ENCODE measurements at regions not wholly inside any gene's neighbourhood (a gene's known extent, or its start where the extent isn't known, plus 50 kb on each side); places are given as distances from the start of the nearest gene placed in this dataset.

DNA sequence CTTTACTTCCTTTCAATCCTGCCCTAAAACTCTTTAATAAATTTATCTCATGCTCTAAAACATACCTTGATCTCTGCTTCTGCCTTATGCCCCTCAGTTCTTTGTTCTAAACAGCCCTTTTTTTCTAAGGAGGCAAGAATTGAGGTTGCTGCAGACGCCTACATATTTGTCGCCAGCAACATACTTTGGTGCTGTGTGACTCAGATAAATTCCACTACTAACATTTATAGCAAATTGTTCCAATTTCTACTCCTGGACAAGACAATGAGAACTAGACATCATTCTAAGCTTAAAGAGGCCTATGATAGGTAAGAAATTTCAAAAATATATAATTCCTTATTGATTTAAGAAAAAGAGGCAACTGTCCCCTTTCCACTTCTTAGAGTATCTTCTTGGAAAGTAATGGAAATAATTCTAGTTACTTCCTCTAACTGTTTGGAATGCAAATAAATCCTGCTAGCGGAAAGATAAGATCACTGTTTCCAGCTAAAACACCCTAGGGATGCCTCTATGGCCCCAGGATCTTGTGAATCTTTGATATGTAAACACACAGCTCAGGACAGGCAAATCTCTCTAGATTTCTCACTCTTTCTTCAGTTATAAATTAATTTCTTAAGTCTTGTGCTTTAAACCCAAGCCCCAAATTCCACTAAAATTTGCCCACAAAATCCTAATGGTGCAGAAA lies 869.1 kb downstream of the KCNT2 start:
- H3K4me3 ChIP-seq: no peak overlapping the region
- H3K27ac ChIP-seq: no peak overlapping the region
- no peak overlapping the region for H3K9ac ChIP-seq
- no peak for DNase-seq (ENCODE audit: low spot score)
- H3K27me3 ChIP-seq: no peaks in the 10 kb centered on the region
- Mint-ChIP-seq H3K4me1 (no peaks in the 10 kb centered on the region), H3K27ac (no peak overlapping the region), H3K9me3 (peaks cover 2% of the 10 kb centered on the region), H3K27me3 (ENCODE audit: insufficient read depth, low read depth) (no peaks in the 10 kb centered on the region), H3K4me3 (no peak overlapping the region), H3K36me3 (no peaks in the 10 kb centered on the region)
- H3F3A ChIP-seq (ENCODE audit: low read depth): no peaks in the 10 kb centered on the region
- no peaks in the 10 kb centered on the region for H3K9me3 ChIP-seq (ENCODE audit: low read depth)
- no peak overlapping the region for H2AFZ ChIP-seq (replicated peaks)
- peaks cover 3% of the 10 kb centered on the region for H3K4me1 ChIP-seq
- no peaks in the 10 kb centered on the region for H3K79me2 ChIP-seq (ENCODE audit: low read depth)
- H3K4me2 ChIP-seq: no peak overlapping the region
- H3K36me3 ChIP-seq: no peaks in the 10 kb centered on the region
- TF ChIP-seq EZH2 (IDR thresholded peaks at IDR 0.05) (no peak), EZH2phosphoT487 (IDR thresholded peaks at IDR 0.05) (no peak)
- TF ChIP-seq, protein P1, sequence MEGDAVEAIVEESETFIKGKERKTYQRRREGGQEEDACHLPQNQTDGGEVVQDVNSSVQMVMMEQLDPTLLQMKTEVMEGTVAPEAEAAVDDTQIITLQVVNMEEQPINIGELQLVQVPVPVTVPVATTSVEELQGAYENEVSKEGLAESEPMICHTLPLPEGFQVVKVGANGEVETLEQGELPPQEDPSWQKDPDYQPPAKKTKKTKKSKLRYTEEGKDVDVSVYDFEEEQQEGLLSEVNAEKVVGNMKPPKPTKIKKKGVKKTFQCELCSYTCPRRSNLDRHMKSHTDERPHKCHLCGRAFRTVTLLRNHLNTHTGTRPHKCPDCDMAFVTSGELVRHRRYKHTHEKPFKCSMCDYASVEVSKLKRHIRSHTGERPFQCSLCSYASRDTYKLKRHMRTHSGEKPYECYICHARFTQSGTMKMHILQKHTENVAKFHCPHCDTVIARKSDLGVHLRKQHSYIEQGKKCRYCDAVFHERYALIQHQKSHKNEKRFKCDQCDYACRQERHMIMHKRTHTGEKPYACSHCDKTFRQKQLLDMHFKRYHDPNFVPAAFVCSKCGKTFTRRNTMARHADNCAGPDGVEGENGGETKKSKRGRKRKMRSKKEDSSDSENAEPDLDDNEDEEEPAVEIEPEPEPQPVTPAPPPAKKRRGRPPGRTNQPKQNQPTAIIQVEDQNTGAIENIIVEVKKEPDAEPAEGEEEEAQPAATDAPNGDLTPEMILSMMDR (IDR thresholded peaks at IDR 0.05): no peak
- no peaks in the 10 kb centered on the region for H4K20me1 ChIP-seq (ENCODE audit: low read depth)

DNA sequence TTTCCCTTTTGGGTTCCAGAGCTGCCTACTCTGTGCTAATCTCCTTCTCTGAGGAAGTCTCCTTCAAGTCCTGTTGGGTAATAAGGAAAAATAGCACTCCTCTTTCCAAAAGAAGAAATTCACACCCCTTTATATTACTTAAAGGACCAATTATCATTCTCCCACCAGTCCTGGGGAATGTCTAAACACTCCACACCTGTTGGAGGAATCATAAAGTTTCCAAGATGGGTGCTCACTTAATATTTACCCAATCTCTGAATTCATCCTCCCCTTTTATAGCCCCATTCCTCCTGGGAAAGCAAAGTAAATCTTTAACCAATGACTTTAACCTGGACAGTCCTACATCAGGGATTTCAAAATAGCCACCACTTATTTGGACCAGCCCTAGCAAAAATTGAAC lies 873.1 kb downstream of the KCNT2 start:
- no peak overlapping the region for H3K27ac Mint-ChIP-seq
- no peak overlapping the region for H2AFZ ChIP-seq (replicated peaks)
- no peak overlapping the region for H3K9ac ChIP-seq
- H4K20me1 ChIP-seq (ENCODE audit: low read depth): no peaks in the 10 kb centered on the region
- no peaks in the 10 kb centered on the region for H3K9me3 Mint-ChIP-seq
- H3K4me3 Mint-ChIP-seq: no peak overlapping the region
- no peaks in the 10 kb centered on the region for H3F3A ChIP-seq (ENCODE audit: low read depth)
- no peaks in the 10 kb centered on the region for H3K36me3 ChIP-seq
- no peak for DNase-seq (ENCODE audit: low spot score)
- H3K4me1 Mint-ChIP-seq: no peaks in the 10 kb centered on the region
- no peak overlapping the region for H3K4me2 ChIP-seq
- no peaks in the 10 kb centered on the region for H3K79me2 ChIP-seq (ENCODE audit: low read depth)
- no peaks in the 10 kb centered on the region for H3K9me3 ChIP-seq (ENCODE audit: low read depth)
- no peak overlapping the region for H3K4me3 ChIP-seq
- no peaks in the 10 kb centered on the region for H3K36me3 Mint-ChIP-seq
- H3K27me3 Mint-ChIP-seq (ENCODE audit: insufficient read depth, low read depth): no peaks in the 10 kb centered on the region
- TF ChIP-seq, protein P1 (IDR thresholded peaks at IDR 0.05): no peak
- TF ChIP-seq EZH2phosphoT487 (IDR thresholded peaks at IDR 0.05): no peak
- TF ChIP-seq EZH2 (IDR thresholded peaks at IDR 0.05): no peak
- H3K27ac ChIP-seq: no peak overlapping the region
- no peaks in the 10 kb centered on the region for H3K4me1 ChIP-seq
- H3K27me3 ChIP-seq: no peaks in the 10 kb centered on the region

DNA sequence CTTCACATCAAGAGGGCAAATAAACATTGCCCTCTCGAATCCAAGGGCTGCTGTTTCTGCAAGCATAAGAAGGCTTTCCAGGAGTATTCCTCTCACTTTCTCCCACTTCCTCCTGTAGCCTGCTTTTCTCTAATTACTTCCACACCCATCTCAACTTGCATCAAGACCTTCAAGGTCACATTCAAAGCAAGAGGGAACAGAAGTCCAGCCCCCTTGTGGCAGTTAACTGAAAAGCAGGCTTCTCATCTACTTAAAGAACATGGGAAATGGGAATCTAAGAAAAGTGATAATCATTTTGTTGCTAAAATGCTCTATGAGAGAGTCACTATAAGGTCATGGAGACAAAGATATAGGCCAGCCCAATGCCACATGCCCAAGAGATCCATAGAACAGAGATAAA lies 874.4 kb downstream of the KCNT2 start:
- TF ChIP-seq EZH2 (IDR thresholded peaks at IDR 0.05): no peak
- TF ChIP-seq, protein P1 (IDR thresholded peaks at IDR 0.05): peak; percentile 59
- H3K9ac ChIP-seq: no peak overlapping the region
- H3K36me3 ChIP-seq: no peaks in the 10 kb centered on the region
- no peaks in the 10 kb centered on the region for H3K79me2 ChIP-seq (ENCODE audit: low read depth)
- H3K27ac ChIP-seq: no peak overlapping the region
- no peaks in the 10 kb centered on the region for H3K27me3 ChIP-seq
- H3K4me3 ChIP-seq: no peak overlapping the region
- H2AFZ ChIP-seq (replicated peaks): no peak overlapping the region
- H3K4me1 ChIP-seq: no peaks in the 10 kb centered on the region
- Mint-ChIP-seq H3K9me3 (no peaks in the 10 kb centered on the region), H3K27ac (no peak overlapping the region), H3K36me3 (no peaks in the 10 kb centered on the region), H3K27me3 (ENCODE audit: insufficient read depth, low read depth) (peaks cover 3% of the 10 kb centered on the region), H3K4me3 (no peak overlapping the region), H3K4me1 (no peaks in the 10 kb centered on the region)
- DNase-seq (ENCODE audit: low spot score): peak; percentile 14
- no peak overlapping the region for H3K4me2 ChIP-seq
- no peaks in the 10 kb centered on the region for H3K9me3 ChIP-seq (ENCODE audit: low read depth)
- H4K20me1 ChIP-seq (ENCODE audit: low read depth): no peaks in the 10 kb centered on the region
- no peaks in the 10 kb centered on the region for H3F3A ChIP-seq (ENCODE audit: low read depth)

Measured in neural progenitor cell (in vitro differentiated cells).